Pons (tissue), 1 donor: ENCODE measurements at regions not wholly inside any gene's neighbourhood (a gene's known extent, or its start where the extent isn't known, plus 50 kb on each side); places are given as distances from the start of the nearest gene placed in this dataset.
A peak's percentile ranks its signal among the peaks of the same experiment; 100 is the strongest.
"Not testable (repeated sequence)": the region's sequence is repeated elsewhere in the genome, so short reads cannot be mapped to it uniquely, and the experiment has no call there.

Experiments used
- DNase-seq: peaks from one replicate; pipeline ENCODE4 v3.0.0-alpha.2; 2016; ENCODE audit warnings: low spot score

DNA sequence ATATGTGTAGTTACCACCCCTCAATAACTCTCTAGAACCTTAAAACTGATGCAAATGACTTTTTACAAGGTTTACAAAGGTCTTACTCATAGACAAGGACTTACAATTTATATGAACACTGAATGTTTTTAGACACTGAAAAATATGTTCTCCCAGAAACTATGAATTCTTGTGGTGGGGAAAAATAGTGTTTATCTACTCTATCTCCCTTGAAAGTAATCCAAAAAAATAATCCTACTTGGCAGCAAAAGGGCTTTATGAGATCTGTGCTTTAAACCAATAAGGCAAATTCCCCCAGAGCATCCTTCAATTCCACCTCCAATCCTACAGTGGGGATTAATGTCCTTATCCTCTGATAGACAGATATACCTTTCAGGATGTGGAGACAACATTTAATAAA, 1984.1 kb upstream of the RAG2 start:
- no peak for DNase-seq

DNA sequence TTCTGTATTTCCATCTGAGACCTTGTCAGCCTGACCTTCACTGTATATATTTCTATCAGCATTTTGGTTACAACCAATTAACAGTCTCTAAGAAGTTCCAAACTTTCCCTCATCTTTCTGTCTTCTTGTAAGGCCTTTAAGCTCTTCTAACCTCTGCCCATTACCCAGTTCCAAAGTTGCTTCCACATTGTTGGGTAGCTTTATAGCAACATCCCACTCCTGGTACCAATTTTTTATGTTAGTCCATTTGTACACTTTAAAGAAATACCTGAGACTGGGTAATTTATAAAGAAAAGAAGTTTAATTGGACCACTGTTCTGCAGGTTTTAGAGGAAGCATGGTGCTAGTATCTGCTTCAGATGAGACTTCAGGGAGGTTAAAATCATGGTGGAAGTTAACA, 1979.7 kb upstream of the RAG2 start:
- DNase-seq = no peak

DNA sequence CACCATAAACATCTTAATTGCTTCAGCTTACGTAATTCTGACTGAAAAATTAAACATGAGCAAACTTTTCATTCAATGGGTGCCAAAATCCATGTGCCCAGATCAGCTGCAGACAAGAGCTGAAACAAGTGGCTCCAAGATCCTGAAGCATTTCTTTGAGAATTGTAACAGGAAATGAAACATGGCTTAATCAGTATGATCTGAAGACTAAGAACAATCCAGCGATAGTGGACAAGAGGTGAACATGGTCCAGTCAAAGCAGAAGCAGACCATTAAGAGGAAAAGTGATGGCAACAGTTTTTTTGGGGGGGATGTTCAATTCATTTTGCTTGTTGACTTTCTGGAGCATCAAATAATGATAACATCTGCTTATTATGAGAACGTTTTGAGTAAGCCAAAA, 1964.5 kb upstream of the RAG2 start:
- DNase-seq = no peak

DNA sequence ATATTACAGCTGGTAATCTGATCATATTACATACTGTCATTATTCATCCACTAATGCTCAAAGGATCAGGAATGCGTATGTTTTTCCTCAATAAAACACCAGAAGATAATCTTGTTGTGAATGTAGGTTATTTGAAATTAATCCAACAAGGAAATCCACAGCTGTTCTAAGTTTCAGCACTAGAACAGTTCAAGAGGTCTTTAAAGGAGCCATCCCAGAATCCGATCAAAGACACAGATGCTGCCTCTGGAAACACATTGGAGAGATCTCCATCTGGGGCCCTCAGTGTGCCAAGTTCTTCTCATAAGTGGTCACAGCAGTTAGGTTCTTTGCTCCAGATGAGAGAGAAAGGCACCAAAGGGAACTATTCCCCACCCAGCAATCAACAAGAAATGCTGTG, 1955.1 kb upstream of the RAG2 start:
- no peak for DNase-seq

DNA sequence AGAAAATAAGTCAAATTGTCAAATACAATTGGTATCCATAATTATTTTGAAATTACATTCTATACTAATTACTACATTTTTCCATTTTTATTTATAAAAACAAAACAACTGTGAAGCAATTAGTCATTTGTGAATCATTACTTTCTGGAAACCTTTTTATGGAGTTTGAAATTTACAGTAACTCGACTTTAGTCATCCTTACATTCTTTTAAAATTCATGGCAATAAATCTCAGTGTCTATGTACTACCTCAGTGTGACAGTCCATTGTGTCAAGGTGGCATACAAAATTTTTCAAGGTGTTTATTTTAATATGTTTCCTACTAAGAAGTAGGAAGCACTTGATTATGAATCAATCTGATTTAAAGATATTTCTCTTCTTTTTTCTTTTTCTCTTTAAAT, 1949.4 kb upstream of the RAG2 start:
- no peak for DNase-seq

DNA sequence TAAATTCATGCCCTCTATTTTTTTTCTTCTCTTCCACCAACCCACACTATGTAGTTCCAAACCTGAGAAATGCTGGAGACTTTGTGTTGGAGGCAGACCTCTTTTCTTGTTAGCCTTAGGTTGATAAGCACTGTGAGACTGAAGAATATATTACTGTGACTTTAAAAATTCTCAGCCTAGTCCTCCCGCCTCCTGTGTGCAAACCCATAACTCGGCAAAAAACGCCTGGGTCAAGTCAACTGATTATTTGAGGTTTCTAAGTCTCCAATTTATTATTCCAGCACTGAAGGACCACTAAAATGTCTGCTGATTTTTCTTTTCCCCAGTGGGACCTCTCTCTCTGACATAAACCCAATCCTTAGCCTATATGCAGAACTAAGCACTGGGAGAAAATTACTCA, 1946.0 kb upstream of the RAG2 start:
- no peak for DNase-seq

DNA sequence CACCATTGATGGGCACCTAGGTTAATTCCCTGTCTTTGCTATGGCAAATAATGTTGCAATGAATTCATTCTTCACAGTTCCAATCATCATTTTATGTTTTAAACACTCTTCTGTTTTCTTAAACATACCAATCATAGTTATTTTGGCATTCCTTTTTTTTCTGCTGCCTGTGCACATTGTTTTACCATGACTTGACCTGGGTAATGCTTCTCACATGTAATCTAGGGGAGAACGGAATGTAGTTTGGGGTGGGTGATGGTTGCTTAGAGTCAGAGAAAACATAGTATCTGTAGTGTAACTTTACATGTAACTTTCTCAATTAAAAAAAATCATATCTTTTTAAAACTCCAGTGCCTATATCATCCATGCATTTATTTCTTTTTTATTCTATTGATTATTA, 1945.3 kb upstream of the RAG2 start:
- no peak for DNase-seq

DNA sequence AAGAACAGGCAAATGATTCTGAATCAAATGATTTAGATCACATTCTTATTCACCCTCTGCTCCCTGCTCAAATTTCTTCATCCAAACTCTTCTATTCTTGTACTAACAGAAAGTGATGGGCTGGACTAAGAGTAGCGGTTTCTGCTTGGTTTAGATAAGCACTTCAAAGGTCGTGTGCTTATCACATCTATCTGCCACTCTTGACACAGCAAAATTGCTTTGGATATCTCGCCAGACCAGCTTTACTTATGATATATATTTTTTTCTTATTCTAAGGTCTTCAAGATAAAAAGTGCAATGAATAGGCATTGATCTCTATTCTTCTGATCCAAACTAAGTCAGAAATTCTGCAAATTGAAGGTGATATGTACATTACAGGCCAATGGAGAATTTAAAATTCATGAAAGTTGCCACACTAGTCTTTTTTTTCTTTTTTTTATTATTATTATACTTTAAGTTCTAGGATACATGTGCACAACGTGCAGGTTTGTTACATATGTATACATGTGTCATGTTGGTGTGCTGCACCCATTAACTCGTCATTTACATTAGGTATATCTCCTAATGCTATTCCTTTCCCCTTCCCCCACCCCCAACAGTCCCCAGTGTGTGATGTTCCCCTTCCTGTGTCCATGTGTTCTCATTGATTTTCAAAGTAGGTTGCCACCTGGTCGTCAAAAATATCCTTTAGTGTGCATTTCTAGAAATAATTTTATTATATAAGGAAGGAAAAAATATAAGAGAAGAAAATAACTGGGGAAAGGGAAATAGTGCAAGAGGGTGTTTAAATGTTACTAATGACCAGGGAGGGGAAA, 1941.0 kb upstream of the RAG2 start:
- no peak for DNase-seq

DNA sequence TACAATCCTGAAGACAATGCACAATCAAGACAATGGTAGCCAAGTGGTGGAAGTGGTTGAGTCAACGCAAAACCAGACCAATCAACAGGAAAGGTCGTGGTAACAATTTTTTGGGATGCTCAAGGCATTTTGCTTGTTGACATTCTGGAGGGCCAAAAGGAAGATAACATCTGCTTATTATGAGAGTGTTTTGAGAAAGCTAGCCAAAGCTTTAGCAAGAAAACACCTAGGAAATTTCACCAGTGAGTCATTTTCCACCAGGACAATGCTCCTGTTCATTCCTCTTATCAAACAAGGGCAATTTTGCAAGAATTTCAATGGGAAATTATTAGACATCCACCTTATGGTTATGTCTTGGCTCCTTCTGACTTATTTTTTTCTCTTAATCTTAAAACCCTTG, 1932.2 kb upstream of the RAG2 start:
- no peak for DNase-seq

DNA sequence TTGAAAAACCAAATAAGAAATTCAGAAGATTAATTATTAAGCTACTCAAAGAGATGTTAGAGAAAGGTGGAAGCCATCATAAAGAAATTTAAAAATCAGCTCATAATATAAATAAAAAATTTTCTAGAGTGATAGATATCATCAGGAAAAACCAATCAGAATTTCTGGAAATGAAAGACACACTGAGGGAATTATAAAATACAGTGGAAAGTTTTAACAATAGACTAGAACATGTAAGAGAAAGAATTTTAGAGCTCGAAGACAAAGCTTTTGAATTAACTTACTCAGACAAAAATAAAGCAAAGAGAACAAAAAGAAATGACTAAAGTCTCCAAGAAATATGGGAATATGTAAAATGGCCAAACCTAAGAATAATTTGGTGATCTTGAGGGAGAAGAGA, 1926.9 kb upstream of the RAG2 start:
- DNase-seq = no peak

DNA sequence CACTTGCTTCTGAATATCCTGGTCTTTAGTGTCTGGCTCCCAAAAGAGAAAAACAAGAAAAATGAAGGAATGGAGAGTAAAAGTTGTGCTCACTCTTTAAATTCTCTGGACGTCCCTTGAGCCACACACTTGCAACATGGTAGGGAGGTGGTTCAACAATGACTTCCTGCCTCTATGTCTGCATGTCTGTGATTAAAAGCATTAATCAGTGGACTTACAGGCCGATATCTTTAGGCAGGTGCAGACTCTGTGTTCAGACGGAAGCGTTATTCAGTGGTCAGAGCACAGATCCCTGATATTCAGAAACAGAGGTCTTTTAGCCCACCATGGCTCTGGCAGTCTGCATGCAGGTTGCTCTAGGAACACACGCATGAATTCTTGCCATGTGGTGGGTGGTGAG, 1920.0 kb upstream of the RAG2 start:
- no peak for DNase-seq

DNA sequence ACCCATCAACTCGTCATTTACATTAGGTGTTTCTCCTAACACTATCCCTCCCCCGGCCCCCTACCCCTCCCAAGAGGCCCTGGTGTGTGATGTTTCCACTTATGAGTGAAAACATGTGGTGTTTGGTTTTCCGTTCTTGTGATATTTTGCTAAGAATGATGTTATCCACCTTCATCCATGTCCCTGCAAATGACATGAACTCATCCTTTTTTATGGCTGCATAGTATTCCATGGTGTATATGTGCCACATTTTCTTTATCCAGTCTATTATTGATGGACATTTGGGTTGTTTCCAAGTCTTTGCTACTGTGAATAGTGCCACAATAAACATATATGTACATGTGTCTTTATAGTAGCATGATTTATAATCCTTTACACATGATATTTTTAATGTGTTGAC, 1914.8 kb upstream of the RAG2 start:
- DNase-seq = not testable (repeated sequence)

DNA sequence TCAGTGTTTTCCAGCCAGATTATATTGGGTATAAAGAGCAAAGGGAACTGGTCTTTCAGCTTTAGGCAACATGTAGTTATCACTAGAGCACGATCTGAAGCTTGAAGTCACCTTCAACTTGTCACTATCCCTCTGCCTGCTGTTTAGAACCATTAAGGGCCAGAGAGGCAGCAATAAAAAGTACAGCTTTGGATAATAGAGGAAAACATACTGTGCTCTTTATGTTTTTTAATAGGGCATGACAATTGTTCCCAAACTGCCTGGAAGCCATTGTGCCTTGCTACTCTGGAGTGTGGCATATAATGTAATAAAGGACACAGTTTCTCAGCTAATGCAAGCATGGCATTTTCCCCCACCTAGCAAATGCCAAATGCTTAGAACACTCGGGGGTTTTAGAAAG, 1912.0 kb upstream of the RAG2 start:
- no peak for DNase-seq

DNA sequence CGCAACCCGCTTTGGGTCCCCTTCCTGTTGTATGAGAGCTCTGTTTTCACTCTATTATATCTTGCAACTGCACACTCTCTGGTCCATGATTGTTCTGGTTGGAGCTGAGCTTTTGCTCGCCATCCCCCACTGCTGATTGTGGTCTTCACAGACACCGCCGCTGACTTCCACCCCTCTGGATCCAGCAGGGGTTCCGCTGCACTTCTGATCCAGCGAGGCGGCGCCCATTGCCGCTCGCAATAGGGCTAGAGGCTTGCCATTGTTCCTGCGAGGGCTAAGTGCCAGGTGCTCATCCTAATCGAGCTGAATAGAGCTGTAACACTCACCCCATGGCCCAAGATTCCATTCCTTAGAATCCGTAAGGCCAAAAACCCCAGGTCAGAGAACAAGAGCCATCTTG, 1905.8 kb upstream of the RAG2 start:
- no peak for DNase-seq

DNA sequence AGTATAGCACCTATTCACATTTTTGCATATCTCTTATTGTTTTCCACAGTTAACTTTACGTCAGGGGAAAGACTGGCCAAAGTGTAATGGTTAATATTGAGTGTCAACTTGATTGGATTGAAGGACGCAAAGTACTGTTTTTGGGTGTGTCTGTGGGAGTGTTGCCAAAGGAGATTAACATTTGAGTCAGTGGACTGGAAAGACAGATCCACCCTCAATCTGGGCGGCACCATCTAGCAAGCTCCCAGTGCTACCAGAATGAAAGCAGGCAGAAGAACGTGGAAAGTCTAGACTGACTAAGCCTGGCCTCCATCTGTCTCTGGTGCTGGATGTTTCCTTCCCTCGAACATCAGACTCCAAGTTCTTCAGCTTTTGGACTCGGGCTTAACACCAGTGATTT, 1900.7 kb upstream of the RAG2 start:
- no peak for DNase-seq

DNA sequence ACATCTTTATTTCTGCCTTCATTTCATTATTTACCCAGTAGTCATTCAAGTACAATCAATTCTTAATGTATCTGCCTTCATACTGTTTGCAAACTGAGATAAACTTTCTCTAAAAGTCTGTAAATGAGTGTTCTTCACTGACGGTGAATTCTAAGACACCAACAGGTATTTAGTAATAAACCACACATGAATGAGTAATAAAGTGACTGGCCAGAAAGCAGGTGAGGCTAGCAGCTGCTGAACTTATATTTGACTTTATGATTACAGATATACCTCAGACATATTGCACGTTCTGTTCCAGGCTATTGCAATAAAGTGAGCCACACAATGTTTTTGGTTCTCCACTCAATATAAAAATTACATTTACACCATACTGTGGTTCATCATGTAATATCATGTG, 1894.0 kb upstream of the RAG2 start:
- DNase-seq = no peak

DNA sequence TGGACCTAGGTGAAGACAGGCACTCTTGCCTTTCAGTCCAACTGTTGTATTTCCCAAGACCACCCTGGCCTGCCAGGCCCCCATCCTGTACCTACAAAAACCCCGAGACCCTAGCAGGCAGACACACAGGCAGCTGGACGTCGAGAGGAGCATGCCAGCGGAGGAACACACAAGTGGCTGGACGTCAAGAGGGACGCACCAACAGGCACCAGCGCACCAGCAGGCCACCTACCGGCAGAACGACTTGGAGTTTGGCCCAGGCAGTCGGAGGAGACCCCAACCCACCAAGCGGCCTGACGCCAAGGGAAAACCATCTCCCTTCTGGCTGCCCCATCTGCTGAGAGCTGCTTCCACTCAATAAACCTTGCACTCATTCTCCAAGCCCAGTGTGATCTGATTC, 1883.4 kb upstream of the RAG2 start:
- no peak for DNase-seq

DNA sequence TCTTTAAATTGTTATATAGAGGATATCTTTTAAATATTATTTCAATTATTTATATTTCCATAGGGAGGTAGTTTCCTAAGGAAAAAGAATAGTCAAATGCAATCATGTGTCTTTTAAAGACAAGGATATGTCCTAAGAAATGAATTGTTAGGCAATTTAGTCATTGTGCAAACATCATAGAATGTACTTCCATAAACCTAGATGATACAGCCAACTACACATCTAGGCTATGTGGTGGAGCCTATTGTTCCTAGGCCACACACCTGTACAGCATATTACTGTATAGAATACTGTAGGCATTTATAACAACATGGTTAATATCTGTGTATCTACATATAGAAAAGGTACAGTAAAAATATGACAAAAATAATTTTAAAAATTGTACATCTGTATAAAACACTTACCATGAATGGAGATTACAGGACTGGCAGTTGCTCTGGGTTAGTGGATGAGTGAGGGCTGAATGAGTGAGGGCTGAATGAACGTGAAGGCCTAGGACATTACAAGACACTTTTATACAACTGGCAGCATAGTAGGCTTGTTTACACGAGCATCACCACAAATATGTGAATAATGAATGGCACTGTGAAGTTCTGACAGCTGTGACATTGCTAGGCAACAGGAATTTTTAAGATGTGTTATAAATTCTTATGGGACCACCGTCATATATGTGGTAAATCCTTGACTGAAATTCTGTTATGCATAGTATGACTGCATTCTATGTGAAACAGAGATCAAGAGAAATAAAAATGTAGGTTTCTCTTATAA, 1879.0 kb upstream of the RAG2 start:
- no peak for DNase-seq

DNA sequence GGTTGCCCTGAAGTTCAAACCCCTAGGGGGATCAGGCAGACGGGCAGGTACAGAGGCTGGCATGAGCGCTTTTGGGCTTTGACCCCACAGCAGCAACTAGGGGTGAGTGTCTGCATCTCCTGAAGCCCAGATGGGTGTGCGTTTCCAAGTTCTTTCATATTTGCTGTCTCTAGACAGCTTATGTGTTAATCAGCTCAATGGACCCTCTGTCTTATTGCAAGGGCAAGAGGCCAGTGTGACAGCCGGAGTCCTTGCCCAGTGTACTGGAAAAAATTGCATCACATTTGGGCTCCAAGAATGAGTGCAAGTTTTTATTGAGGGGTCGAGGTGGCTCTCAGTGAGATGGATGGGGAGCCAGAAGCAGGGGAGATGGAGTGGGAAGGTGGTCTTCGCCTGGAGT, 1863.7 kb upstream of the RAG2 start:
- no peak for DNase-seq

DNA sequence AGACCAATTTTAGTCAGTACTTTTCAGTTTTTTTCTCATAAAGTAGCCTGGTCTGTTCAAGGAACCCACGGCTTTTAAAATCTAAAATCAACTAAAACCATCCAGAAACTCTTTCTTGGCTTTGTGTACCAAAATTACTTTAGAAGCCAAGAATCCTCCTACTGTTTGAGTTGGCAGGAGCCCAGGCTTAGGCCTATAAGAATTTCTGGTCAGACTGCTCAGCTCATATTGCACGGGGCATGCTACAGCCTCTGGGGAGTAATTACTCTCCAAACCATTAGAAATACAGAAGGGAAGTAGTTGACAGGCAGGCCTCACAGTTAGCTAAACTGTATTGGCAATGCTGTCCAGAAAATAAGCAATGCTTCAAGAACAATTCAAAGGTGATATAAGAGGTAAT, 1862.9 kb upstream of the RAG2 start:
- peak; percentile 13 for DNase-seq

DNA sequence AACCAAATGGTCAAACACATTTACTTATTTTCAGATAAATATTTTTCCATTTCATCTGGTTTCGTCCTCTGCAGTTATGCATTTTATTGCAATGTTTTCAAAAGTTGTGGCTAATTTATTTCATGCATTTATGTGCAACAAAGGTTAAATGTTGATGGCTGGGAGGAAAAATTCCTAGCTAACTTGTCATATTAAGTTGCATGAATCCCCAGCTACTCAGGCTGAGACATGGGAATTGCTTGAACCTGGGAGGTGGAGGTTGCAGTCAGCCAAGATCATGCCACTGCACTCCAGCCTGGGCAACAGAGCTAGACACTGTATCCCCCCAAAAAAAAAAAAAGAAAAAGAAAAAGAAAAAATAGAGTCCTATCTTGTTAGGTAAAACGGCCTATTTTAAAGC, 1862.4 kb upstream of the RAG2 start:
- no peak for DNase-seq

DNA sequence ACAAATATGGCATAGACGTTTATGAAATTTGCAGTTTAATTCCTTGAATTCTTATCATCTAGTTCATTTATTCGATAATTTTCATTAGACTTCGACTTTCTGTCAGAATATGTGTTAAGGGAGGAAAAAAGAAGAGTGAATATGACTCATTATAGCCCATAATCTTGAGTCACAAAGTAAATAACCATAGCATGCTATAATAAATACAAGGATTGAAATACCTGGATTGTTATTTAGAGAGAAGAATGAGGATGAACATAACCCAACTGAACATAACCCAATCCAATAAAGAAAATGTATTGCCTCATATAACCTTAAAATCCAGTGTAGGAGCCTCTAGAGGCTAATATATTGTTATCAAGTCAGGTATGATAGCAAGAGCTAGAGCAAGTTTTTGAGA, 1858.3 kb upstream of the RAG2 start:
- DNase-seq = no peak

DNA sequence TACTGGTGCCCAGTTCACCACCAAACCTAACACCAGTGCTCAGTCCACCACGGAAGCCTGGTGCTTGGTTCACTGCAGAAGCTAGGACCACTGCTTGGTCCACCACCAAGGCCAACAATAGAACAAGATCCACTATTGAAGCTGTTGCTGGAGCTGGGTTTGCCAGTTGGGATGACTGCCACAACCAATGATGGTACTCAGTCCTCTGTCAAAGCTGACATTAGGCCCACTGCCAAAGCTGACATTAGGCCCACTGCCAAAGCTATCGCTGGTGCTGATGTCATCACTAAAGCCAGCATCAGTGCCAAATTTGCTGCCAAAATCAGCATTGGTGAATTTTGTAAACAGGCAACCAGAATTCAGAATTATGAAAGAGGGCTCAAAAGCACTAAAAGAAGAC, 1850.2 kb upstream of the RAG2 start:
- DNase-seq = no peak

DNA sequence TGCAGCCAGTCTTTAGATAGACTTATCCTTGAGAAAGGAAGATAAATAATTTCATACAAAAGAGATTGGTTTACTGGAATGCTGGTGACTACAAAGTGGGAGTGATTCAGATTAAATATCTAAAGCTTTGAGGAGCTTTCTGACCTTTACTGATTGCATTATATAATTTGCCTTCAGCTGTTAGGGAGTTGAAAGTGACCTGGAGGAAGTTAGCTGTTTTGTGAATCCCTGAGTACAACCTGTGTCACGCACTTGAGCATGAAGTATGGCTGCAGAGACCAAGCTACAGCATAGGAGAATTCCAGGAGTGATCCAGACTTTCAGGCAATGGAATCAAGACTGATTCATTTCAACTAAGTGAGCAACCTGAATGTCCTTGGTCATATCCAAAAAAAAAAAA, 1848.3 kb upstream of the RAG2 start:
- DNase-seq = no peak
